H1 (cell line): ENCODE measurements at regions not wholly inside any gene's neighbourhood (a gene's known extent, or its start where the extent isn't known, plus 50 kb on each side); places are given as distances from the start of the nearest gene placed in this dataset.

Experiments
- CTCF ChIA-PET: fragments of 300-600 bp; sonication (Branson Sonifier 250); formaldehyde crosslinking; loops from one replicate; lab custom pipeline; 2021; ENCODE audit not compliant: partially characterized antibody; lab: Charles Lee
- POLR2A ChIA-PET: fragments of 300-600 bp; sonication (Branson Sonifier 250); formaldehyde crosslinking; loops from one replicate; lab custom pipeline; 2021; ENCODE audit warnings: inconsistent platforms; ENCODE audit not compliant: partially characterized antibody; lab: Charles Lee
- DNase-seq, 2 experiments: peaks; one replicate each; pipeline versions ENCODE4 v3.0.0 to v3.0.0-alpha.2; 2010 to 2022; ENCODE audit warnings: low spot score in 2 of 2, low read depth in 1 of 2, mixed read lengths in 1 of 2
- FAIRE-seq: peaks from 2 replicates; lab custom pipeline; 2011; peaks lifted over from hg19 to GRCh38; lab: Jason Lieb, UNC
- H2AFZ ChIP-seq: 2 replicates; pipeline ENCODE4 v1.8.1; 2012; ENCODE audit warnings: low read length, inconsistent platforms
- H2AK5ac ChIP-seq: 2 replicates; pipeline ENCODE4 v1.6.1; 2013; ENCODE audit warnings: low read depth, low read length
- H2BK120ac ChIP-seq: replicated peaks from 2 replicates; pipeline ENCODE3; 2013; ENCODE audit warnings: low read depth, low read length, inconsistent platforms
- H2BK12ac ChIP-seq: 2 replicates; pipeline ENCODE4 v1.6.1; 2013; ENCODE audit warnings: low read depth, low read length
- H2BK15ac ChIP-seq: 2 replicates; pipeline ENCODE4 v1.6.1; 2013; ENCODE audit warnings: low read length
- H2BK20ac ChIP-seq: 2 replicates; pipeline ENCODE4 v1.6.1; 2013; ENCODE audit warnings: low read length
- H2BK5ac ChIP-seq: 2 replicates; pipeline ENCODE4 v1.6.1; 2013; ENCODE audit warnings: low read depth, low read length
- H3K14ac ChIP-seq: 2 replicates; pipeline ENCODE4 v1.6.1; 2013; ENCODE audit warnings: inconsistent platforms; ENCODE audit not compliant: insufficient read length
- H3K18ac ChIP-seq: 2 replicates; pipeline ENCODE4 v1.6.1; 2013; ENCODE audit warnings: low read length; ENCODE audit errors: extremely low read depth
- H3K23ac ChIP-seq: 2 replicates; pipeline ENCODE4 v1.6.1; 2013; ENCODE audit warnings: inconsistent platforms; ENCODE audit not compliant: insufficient read length
- H3K23me2 ChIP-seq: 2 replicates; pipeline ENCODE4 v1.6.1; 2013; ENCODE audit warnings: low read depth, low read length
- H3K27ac ChIP-seq: 2 replicates; pipeline ENCODE4 v1.6.1; 2011; ENCODE audit warnings: low read depth, low read length, inconsistent platforms
- H3K27me3 ChIP-seq, 4 experiments: replicated peaks in 1 of 4; 1 replicate in 1 of 4; 2 replicates in 3 of 4; pipeline versions ENCODE4 v1.6.1 to v1.8.1; 2011 to 2013; ENCODE audit warnings: low read length in 3 of 4, mild to moderate bottlenecking in 3 of 4, inconsistent platforms in 2 of 4, mixed read lengths in 2 of 4, moderate library complexity in 1 of 4; ENCODE audit not compliant: control insufficient read depth in 3 of 4, insufficient read depth in 3 of 4; ENCODE audit errors: extremely low read depth in 1 of 4
- H3K36me3 ChIP-seq, 4 experiments: 2 replicates each; pipeline versions ENCODE4 v1.6.1 to v1.8.1; 2011 to 2013; ENCODE audit warnings: mild to moderate bottlenecking in 4 of 4, low read length in 3 of 4, moderate library complexity in 2 of 4, control low read depth in 1 of 4, inconsistent platforms in 1 of 4; ENCODE audit not compliant: insufficient read depth in 4 of 4, control insufficient read depth in 2 of 4
- H3K4ac ChIP-seq: replicated peaks from 2 replicates; pipeline ENCODE3; 2013; ENCODE audit warnings: low read length, low read depth, mixed read lengths, inconsistent platforms; ENCODE audit not compliant: insufficient read length
- H3K4me1 ChIP-seq, 4 experiments: replicated peaks in 1 of 4; 1 replicate in 1 of 4; 2 replicates in 3 of 4; pipeline versions ENCODE4 v1.6.1 to v1.8.1; 2011 to 2013; ENCODE audit warnings: low read length in 3 of 4, inconsistent platforms in 2 of 4, mixed read lengths in 1 of 4; ENCODE audit not compliant: insufficient read depth in 4 of 4, control insufficient read depth in 3 of 4
- H3K4me2 ChIP-seq, 2 experiments: 2 replicates each; pipeline versions ENCODE4 v1.6.1 to v1.8.1; 2011 to 2013; ENCODE audit warnings: low read depth in 2 of 2, low read length in 2 of 2, control low read depth in 1 of 2, inconsistent platforms in 1 of 2, mild to moderate bottlenecking in 1 of 2; ENCODE audit not compliant: insufficient read depth in 1 of 2
- H3K4me3 ChIP-seq, 4 experiments: fragments of 200-600, 300-600 bp in 1 of 4; sonication (generic), shearing (Covaris generic), sonication (Bioruptor Twin) in 1 of 4; 2 replicates each; pipeline versions ENCODE4 v1.5.1 to v1.8.1; 2011 to 2016; ENCODE audit warnings: low read length in 4 of 4, low read depth in 3 of 4, control low read depth in 2 of 4, inconsistent platforms in 2 of 4, mild to moderate bottlenecking in 2 of 4, mixed read lengths in 1 of 4, moderate library complexity in 1 of 4; ENCODE audit not compliant: insufficient read depth in 2 of 4; ENCODE audit errors: extremely low read depth in 1 of 4
- H3K56ac ChIP-seq: replicated peaks from 2 replicates; pipeline ENCODE3; 2013; ENCODE audit warnings: low read depth, mild to moderate bottlenecking, mixed read lengths, low read length, inconsistent platforms; ENCODE audit not compliant: insufficient read length
- H3K79me1 ChIP-seq: 2 replicates; pipeline ENCODE4 v1.6.1; 2013; ENCODE audit warnings: low read depth, low read length, control low read depth
- H3K79me2 ChIP-seq, 2 experiments: 2 replicates each; pipeline versions ENCODE4 v1.6.1 to v1.8.1; 2012 to 2013; ENCODE audit warnings: low read length in 2 of 2, mild to moderate bottlenecking in 2 of 2, inconsistent platforms in 1 of 2; ENCODE audit not compliant: insufficient read depth in 2 of 2, control insufficient read depth in 1 of 2
- H3K9ac ChIP-seq, 4 experiments: replicated peaks in 1 of 4; 1 replicate in 1 of 4; 2 replicates in 3 of 4; pipeline versions ENCODE4 v1.6.1 to v1.8.1; 2011 to 2013; ENCODE audit warnings: low read depth in 3 of 4, low read length in 3 of 4, control low read depth in 2 of 4, mild to moderate bottlenecking in 2 of 4, moderate library complexity in 2 of 4, inconsistent platforms in 1 of 4; ENCODE audit errors: extremely low read depth in 1 of 4
- H3K9me3 ChIP-seq, 2 experiments: 2 replicates each; pipeline versions ENCODE4 v1.6.1 to v1.8.1; 2012 to 2013; ENCODE audit warnings: mild to moderate bottlenecking in 2 of 2, moderate library complexity in 2 of 2, control low read depth in 1 of 2, inconsistent platforms in 1 of 2, low read depth in 1 of 2, low read length in 1 of 2, mixed read lengths in 1 of 2; ENCODE audit not compliant: insufficient read depth in 2 of 2
- H4K20me1 ChIP-seq, 2 experiments: replicated peaks in 1 of 2; 2 replicates each; pipeline versions ENCODE3 to v1.8.1; 2011 to 2013; ENCODE audit warnings: inconsistent platforms in 2 of 2, low read length in 2 of 2, mild to moderate bottlenecking in 1 of 2; ENCODE audit not compliant: insufficient read depth in 2 of 2, control insufficient read depth in 1 of 2
- H4K5ac ChIP-seq: 2 replicates; pipeline ENCODE4 v1.6.1; 2013; ENCODE audit warnings: low read length, low read depth, mixed read lengths, inconsistent platforms; ENCODE audit not compliant: insufficient read length
- H4K8ac ChIP-seq: 2 replicates; pipeline ENCODE4 v1.8.0; 2013; ENCODE audit warnings: mild to moderate bottlenecking, moderate library complexity, low read length, inconsistent platforms; ENCODE audit not compliant: insufficient read depth; ENCODE audit errors: extremely low read depth
- H4K91ac ChIP-seq: replicated peaks from 2 replicates; pipeline ENCODE3; 2013; ENCODE audit warnings: low read length, mixed read lengths, inconsistent platforms; ENCODE audit not compliant: insufficient read length
- ASH2L ChIP-seq: fragments of 200-600, 300-600 bp; sonication (generic); IDR thresholded peaks from one replicate; pipeline ENCODE4 v1.7.1; 2017; ENCODE audit warnings: low read length
- CBX5 ChIP-seq: fragments of 300-800, 300-1000 bp; sonication (generic); IDR thresholded peaks from 2 replicates; pipeline ENCODE4 v1.7.1; 2016; ENCODE audit warnings: antibody characterized with exemption, low read length, low read depth
- SAP30 ChIP-seq: fragments of 300-600 bp; sonication (generic); IDR thresholded peaks from 2 replicates; pipeline ENCODE4 v1.7.1; 2012; ENCODE audit warnings: low read length, moderate library complexity, mild to moderate bottlenecking, inconsistent platforms; ENCODE audit not compliant: insufficient read depth, insufficient replicate concordance
- TCF12 ChIP-seq: IDR thresholded peaks from 2 replicates; pipeline ENCODE4 v1.6.1; 2011; ENCODE audit warnings: low read depth, mild to moderate bottlenecking, low read length
- TEAD4 ChIP-seq: IDR thresholded peaks from 2 replicates; pipeline ENCODE4 v1.6.1; 2012; ENCODE audit warnings: low read depth, low read length, inconsistent platforms, mixed read lengths
- YY1 ChIP-seq: IDR thresholded peaks from 2 replicates; pipeline ENCODE4 v1.6.1; 2011; ENCODE audit warnings: low read depth, mild to moderate bottlenecking, low read length
- WGBS, 2 experiments: shearing (Covaris generic) in 1 of 2; methylation state at CpG; one replicate each; pipeline versions ENCODE4 v1.1.6 to v1.1.7; 2013 to 2015; ENCODE audit warnings: low lambda C conversion rate in 2 of 2, mixed read lengths in 2 of 2, inconsistent platforms in 1 of 2, low coverage in 1 of 2, missing lambda C conversion rate in 1 of 2; ENCODE audit not compliant: insufficient replicate concordance in 2 of 2, insufficient coverage in 1 of 2, insufficient read length in 1 of 2; ENCODE audit errors: extremely low coverage in 1 of 2, missing lambda C conversion rate in 1 of 2; 5-methylcytosine and 5-hydroxymethylcytosine counted together

DNA sequence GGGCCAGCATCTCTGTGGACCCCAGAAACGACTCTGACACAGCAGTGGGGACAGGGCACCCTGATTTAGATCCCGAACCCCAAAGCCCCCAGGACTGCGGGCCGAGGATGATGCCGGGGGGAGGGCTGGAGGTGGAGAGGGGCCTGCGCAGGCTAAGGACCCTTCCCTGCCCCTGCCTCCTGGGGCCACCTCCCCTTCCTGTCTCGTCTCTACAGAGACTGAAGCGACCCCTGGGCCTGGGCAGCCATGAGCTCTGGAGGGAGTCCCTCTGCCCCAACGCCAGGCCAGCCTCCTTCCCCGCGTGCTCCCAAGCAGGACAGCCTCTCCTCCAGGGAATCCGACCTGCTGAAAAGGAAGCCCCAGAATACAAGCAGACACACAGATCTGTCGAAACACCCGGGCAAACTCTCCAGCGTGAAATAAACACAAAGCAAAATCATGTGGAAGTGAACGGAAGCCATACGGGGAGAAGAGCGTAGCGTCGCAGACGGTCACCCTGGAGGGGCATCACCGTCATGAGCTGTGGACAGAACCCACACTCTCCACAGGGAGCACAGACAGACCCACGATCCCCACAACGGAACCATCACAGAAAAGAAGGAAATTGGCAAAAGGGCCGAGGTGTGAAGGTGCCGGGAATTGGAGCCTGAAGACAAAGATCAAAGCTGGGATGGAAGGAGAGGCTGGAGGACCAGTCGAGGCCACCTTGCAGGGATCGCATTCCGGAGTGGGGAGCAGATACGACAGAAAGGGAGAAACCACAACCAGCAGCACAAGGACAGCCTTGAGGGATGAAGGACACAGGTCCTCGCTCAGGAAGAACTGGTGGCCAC lies 51.0 kb upstream of the CTDP1 start:
- no peak overlapping the region for H2BK120ac ChIP-seq
- H3K27ac ChIP-seq = no peak overlapping the region
- no peaks in the 10 kb centered on the region for H3K4me1 ChIP-seq
- DNase-seq = peak in 1 of 2 experiments; percentile 33
- H3K18ac ChIP-seq = no peak overlapping the region; the same call in 1 of the 2 replicates
- H2BK12ac ChIP-seq = no peak overlapping the region
- FAIRE-seq = no peak
- H3K23me2 ChIP-seq = peaks cover 5% of the 10 kb centered on the region; the same call in 1 of the 2 replicates
- no peak overlapping the region for H2BK5ac ChIP-seq
- no peak overlapping the region for H2BK20ac ChIP-seq
- no peak overlapping the region for H3K23ac ChIP-seq
- H2AFZ ChIP-seq = no peak overlapping the region
- no peaks in the 10 kb centered on the region for H3K79me2 ChIP-seq
- H3K14ac ChIP-seq = no peak overlapping the region
- H3K4me2 ChIP-seq = no peak overlapping the region
- CTCF ChIA-PET = interaction anchor here (2.2 kb wide), 1 partner anchor 14 kb away, joined by 5 read pairs; no protein-coding TSS in a partner anchor
- no peak overlapping the region for H3K9ac ChIP-seq
- TF ChIP-seq TCF12 = no peak
- TF ChIP-seq SAP30 = no peak
- TF ChIP-seq CBX5 = no peak
- TF ChIP-seq TEAD4 = no peak
- TF ChIP-seq ASH2L = no peak
- no peak for TF ChIP-seq YY1
- H3K56ac ChIP-seq = no peak overlapping the region
- H4K8ac ChIP-seq = no peak overlapping the region; the same call in 1 of the 2 replicates
- H3K9me3 ChIP-seq = peaks cover 0 to 3% of the 10 kb centered on the region in 2 experiments; a peak in 2 of 4 replicates
- POLR2A ChIA-PET = interaction anchor here (1.2 kb wide), 1 partner anchor 17 kb away, joined by 3 read pairs; no protein-coding TSS in a partner anchor
- no peak overlapping the region for H3K4me3 ChIP-seq
- no peaks in the 10 kb centered on the region for H3K79me1 ChIP-seq
- H4K91ac ChIP-seq = no peak overlapping the region
- H3K36me3 ChIP-seq = no peaks in the 10 kb centered on the region
- H3K27me3 ChIP-seq = no peaks in the 10 kb centered on the region
- H4K5ac ChIP-seq = no peak overlapping the region
- peaks cover 0 to 2% of the 10 kb centered on the region in 2 experiments for H4K20me1 ChIP-seq
- no peak overlapping the region for H3K4ac ChIP-seq
- H2BK15ac ChIP-seq = no peak overlapping the region
- WGBS, 2 experiments = 93% methylated on average over 26 of the region's 31 CpGs; no CpG with 5 or more reads in 1 of the 2 experiments
- H2AK5ac ChIP-seq = no peak overlapping the region
